ENCODE measurements at regions not wholly inside any gene's neighbourhood (a gene's known extent, or its start where the extent isn't known, plus 50 kb on each side); places are given as distances from the start of the nearest gene placed in this dataset.

GRCh38 chr13:65940720-65941119 lies 1289.4 kb downstream of the PCDH9 start:
- TF ChIP-seq MAZ (IDR thresholded peaks at IDR 0.05; ENCODE audit: borderline replicate concordance, low read depth, low read length) (no peak), CTCF (conservative IDR thresholded peaks at IDR 0.05; ENCODE audit: low read depth, low read length) (no peak), SMC3 (IDR thresholded peaks at IDR 0.05; ENCODE audit: low read depth, low read length) (no peak), FOS (IDR thresholded peaks at IDR 0.05; ENCODE audit: low read depth, low read length) (no peak), POLR2A (IDR thresholded peaks at IDR 0.05; ENCODE audit: low read depth, low read length) (no peak), MAFK (IDR thresholded peaks at IDR 0.05; ENCODE audit: low read depth, low read length) (no peak), CHD1 (IDR thresholded peaks at IDR 0.05; ENCODE audit: low read depth, low read length) (no peak), CEBPB (IDR thresholded peaks at IDR 0.05; ENCODE audit: low read depth, low read length) (no peak), BHLHE40 (IDR thresholded peaks at IDR 0.05; ENCODE audit: low read depth, low read length) (no peak), RAD21 (IDR thresholded peaks at IDR 0.05; ENCODE audit: low read length) (no peak)
